SK-N-SH (cell line): ENCODE measurements at regions not wholly inside any gene's neighbourhood (a gene's known extent, or its start where the extent isn't known, plus 50 kb on each side); places are given as distances from the start of the nearest gene placed in this dataset.
A peak's percentile ranks its signal among the peaks of the same experiment; 100 is the strongest.

Experiments used
- CTCF ChIA-PET: fragments of 300-600, 350-600 bp; formaldehyde crosslinking; extraction: SDS; loops from one replicate; lab custom pipeline; 2021; lab: Yijun Ruan, JAX
- POLR2A ChIA-PET: fragments of 350-600 bp; sonication (Branson Sonifier 250); formaldehyde crosslinking; extraction: SDS; loops from one replicate; lab custom pipeline; 2020; ENCODE audit warnings: antibody characterized with exemption, inconsistent platforms; lab: Yijun Ruan, JAX
- DNase-seq: peaks from one replicate; pipeline ENCODE4 v3.0.0; 2012
- H2AFZ ChIP-seq: fragments of 200-600 bp; sonication (generic); 2 replicates; pipeline ENCODE4 v1.8.1; 2016; ENCODE audit warnings: antibody characterized with exemption, mild to moderate bottlenecking, low read depth
- H3F3A ChIP-seq: fragments of 200-600 bp; sonication (generic); replicated peaks from 2 replicates; pipeline ENCODE3; 2016; ENCODE audit warnings: antibody characterized with exemption, mild to moderate bottlenecking; ENCODE audit not compliant: insufficient read depth
- H3K27ac ChIP-seq, 2 experiments: fragments of 200-500 bp in 1 of 2; fragments of 200-600 bp in 1 of 2; sonication (Bioruptor generic) in 1 of 2; sonication (generic), shearing (Covaris generic) in 1 of 2; 2 replicates each; pipeline versions ENCODE4 v1.5.1 to v1.6.1; 2014 to 2016; ENCODE audit warnings: low read depth in 2 of 2, inconsistent platforms in 1 of 2, low read length in 1 of 2, mild to moderate bottlenecking in 1 of 2, mixed read lengths in 1 of 2
- H3K27me3 ChIP-seq: fragments of 200-600 bp; sonication (generic), shearing (Covaris generic); 2 replicates; pipeline ENCODE4 v1.6.1; 2016; ENCODE audit warnings: mixed run types; ENCODE audit not compliant: insufficient read depth
- H3K36me3 ChIP-seq, 2 experiments: fragments of 200-500 bp in 1 of 2; fragments of 200-600 bp in 1 of 2; sonication (Bioruptor generic) in 1 of 2; sonication (generic) in 1 of 2; replicated peaks in 1 of 2; 2 replicates each; pipeline versions ENCODE3 to v1.5.1; 2014 to 2016; ENCODE audit warnings: low read length in 1 of 2, mild to moderate bottlenecking in 1 of 2; ENCODE audit not compliant: insufficient read depth in 2 of 2, control insufficient read depth in 1 of 2
- H3K4me1 ChIP-seq, 2 experiments: fragments of 200-500 bp in 1 of 2; fragments of 200-600 bp in 1 of 2; sonication (Bioruptor generic) in 1 of 2; sonication (generic), shearing (Covaris generic) in 1 of 2; 2 replicates each; pipeline versions ENCODE4 v1.5.1 to v1.6.1; 2014 to 2016; ENCODE audit warnings: low read depth in 1 of 2, low read length in 1 of 2, mixed run types in 1 of 2; ENCODE audit not compliant: insufficient read depth in 2 of 2, control insufficient read depth in 1 of 2
- H3K4me2 ChIP-seq: fragments of 200-600 bp; sonication (generic), shearing (Covaris generic); 2 replicates; pipeline ENCODE4 v1.6.1; 2017; ENCODE audit warnings: mixed run types
- H3K4me3 ChIP-seq, 2 experiments: fragments of 200-500 bp in 1 of 2; fragments of 200-600 bp in 1 of 2; sonication (Bioruptor generic) in 1 of 2; sonication (generic), shearing (Covaris generic) in 1 of 2; 2 replicates each; pipeline versions ENCODE4 v1.5.1 to v1.8.1; 2014 to 2016; ENCODE audit warnings: low read depth in 2 of 2, inconsistent platforms in 1 of 2, low read length in 1 of 2, mild to moderate bottlenecking in 1 of 2, mixed read lengths in 1 of 2, moderate library complexity in 1 of 2
- H3K79me2 ChIP-seq: fragments of 200-600 bp; sonication (generic); 2 replicates; pipeline ENCODE4 v1.8.1; 2017; ENCODE audit warnings: mild to moderate bottlenecking; ENCODE audit not compliant: insufficient read depth
- H3K9ac ChIP-seq: fragments of 200-600 bp; sonication (generic); 2 replicates; pipeline ENCODE4 v1.6.1; 2017; ENCODE audit warnings: mixed run types
- H3K9me2 ChIP-seq: fragments of 200-600 bp; sonication (generic); 2 replicates; pipeline ENCODE4 v1.6.1; 2017; ENCODE audit warnings: mixed run types
- H3K9me3 ChIP-seq: fragments of 200-600 bp; sonication (generic); 2 replicates; pipeline ENCODE4 v1.6.1; 2017; ENCODE audit warnings: mixed run types, mild to moderate bottlenecking, moderate library complexity
- H4K20me1 ChIP-seq: fragments of 200-600 bp; sonication (generic); 2 replicates; pipeline ENCODE4 v1.6.1; 2017; ENCODE audit warnings: mild to moderate bottlenecking, mixed run types; ENCODE audit not compliant: insufficient read depth
- FOSL2 ChIP-seq: IDR thresholded peaks from 2 replicates; pipeline ENCODE4 v1.4.0; 2012; ENCODE audit warnings: low read depth, mild to moderate bottlenecking, moderate library complexity, borderline replicate concordance
- GATA2 ChIP-seq: sonication (generic); formaldehyde crosslinking; IDR thresholded peaks from 2 replicates; pipeline ENCODE4 v1.5.0; 2020; ENCODE audit warnings: mild to moderate bottlenecking, missing genetic modification reagents
- RAD21 ChIP-seq: IDR thresholded peaks from 2 replicates; pipeline ENCODE4 v1.6.1; 2012; ENCODE audit warnings: mild to moderate bottlenecking, low read length
- RXRA ChIP-seq: IDR thresholded peaks from 2 replicates; pipeline ENCODE4 v1.4.0; 2012; ENCODE audit warnings: low read depth, mild to moderate bottlenecking, borderline replicate concordance
- TAF1 ChIP-seq: IDR thresholded peaks from 2 replicates; pipeline ENCODE4 v1.6.1; 2012; ENCODE audit warnings: low read depth, mild to moderate bottlenecking, low read length, moderate library complexity, borderline replicate concordance
- TCF12 ChIP-seq: IDR thresholded peaks from 2 replicates; pipeline ENCODE4 v1.4.0; 2012
- TEAD4 ChIP-seq: IDR thresholded peaks from 2 replicates; pipeline ENCODE4 v1.4.0; 2012; ENCODE audit warnings: mild to moderate bottlenecking, borderline replicate concordance; ENCODE audit not compliant: insufficient read depth
- WGBS: methylation state at CpG from one replicate; pipeline ENCODE4 v1.1.6; 2017; ENCODE audit warnings: low lambda C conversion rate; 5-methylcytosine and 5-hydroxymethylcytosine counted together
- TF ChIP-seq, protein P1 (sequence below): fragments of 200-600 bp; sonication (generic); IDR thresholded peaks from 2 replicates; pipeline ENCODE4 v1.6.1; 2017; ENCODE audit warnings: antibody characterized with exemption, mild to moderate bottlenecking, moderate library complexity
- TF ChIP-seq, protein P2 (sequence below): fragments of 150-350 bp; IDR thresholded peaks from 2 replicates; pipeline ENCODE4 v1.6.1; 2016; ENCODE audit warnings: mild to moderate bottlenecking, low read depth, low read length

DNA sequence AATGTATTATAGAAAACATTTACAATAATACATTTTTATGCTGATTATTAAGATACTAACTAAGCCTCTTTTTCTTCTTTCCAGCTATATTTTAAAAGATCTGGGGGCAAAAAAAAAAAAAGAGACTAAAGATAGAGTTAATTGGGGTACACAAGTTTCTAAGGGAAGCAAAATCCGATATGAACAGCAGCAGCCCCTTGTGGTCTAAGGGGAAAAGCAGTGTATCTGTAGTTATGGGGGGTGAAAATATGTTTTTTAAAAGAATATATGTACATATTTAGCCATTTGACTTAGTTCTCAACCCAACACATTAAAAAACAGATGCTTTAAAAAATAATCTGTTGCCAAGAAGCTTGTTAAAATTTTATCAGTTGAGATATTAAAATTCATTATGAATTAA lies 134.3 kb upstream of the POU5F2 start:
- H3K9me3 ChIP-seq, result no peaks in the 10 kb centered on the region
- no peaks in the 10 kb centered on the region for H4K20me1 ChIP-seq
- ChIA-PET CTCF (interaction anchor here (0.7 to 1.2 kb wide), 4 partner anchors 10 to 72 kb away, joined by 3 to 6 read pairs (median 3); no protein-coding TSS in a partner anchor), POLR2A (no interaction called here)
- no peaks in the 10 kb centered on the region for H3K9me2 ChIP-seq
- no peak overlapping the region for H3K27ac ChIP-seq
- H2AFZ ChIP-seq, result no peak overlapping the region
- peaks cover 0 to 4% of the 10 kb centered on the region in 2 experiments; a peak in 1 of 4 replicates for H3K4me1 ChIP-seq
- H3K27me3 ChIP-seq, result no peaks in the 10 kb centered on the region
- 100% methylated on average over 1 of the region's 1 CpG for WGBS
- peaks cover 0 to 1% of the 10 kb centered on the region in 2 experiments for H3K36me3 ChIP-seq
- no peaks in the 10 kb centered on the region for H3K79me2 ChIP-seq
- TF ChIP-seq TAF1, result no peak
- TF ChIP-seq, protein P1, sequence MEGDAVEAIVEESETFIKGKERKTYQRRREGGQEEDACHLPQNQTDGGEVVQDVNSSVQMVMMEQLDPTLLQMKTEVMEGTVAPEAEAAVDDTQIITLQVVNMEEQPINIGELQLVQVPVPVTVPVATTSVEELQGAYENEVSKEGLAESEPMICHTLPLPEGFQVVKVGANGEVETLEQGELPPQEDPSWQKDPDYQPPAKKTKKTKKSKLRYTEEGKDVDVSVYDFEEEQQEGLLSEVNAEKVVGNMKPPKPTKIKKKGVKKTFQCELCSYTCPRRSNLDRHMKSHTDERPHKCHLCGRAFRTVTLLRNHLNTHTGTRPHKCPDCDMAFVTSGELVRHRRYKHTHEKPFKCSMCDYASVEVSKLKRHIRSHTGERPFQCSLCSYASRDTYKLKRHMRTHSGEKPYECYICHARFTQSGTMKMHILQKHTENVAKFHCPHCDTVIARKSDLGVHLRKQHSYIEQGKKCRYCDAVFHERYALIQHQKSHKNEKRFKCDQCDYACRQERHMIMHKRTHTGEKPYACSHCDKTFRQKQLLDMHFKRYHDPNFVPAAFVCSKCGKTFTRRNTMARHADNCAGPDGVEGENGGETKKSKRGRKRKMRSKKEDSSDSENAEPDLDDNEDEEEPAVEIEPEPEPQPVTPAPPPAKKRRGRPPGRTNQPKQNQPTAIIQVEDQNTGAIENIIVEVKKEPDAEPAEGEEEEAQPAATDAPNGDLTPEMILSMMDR, result peak; percentile 31; the same call in 1 of the 2 replicates
- TF ChIP-seq RAD21, result peak; percentile 13; the same call in 1 of the 2 replicates
- H3F3A ChIP-seq, result no peaks in the 10 kb centered on the region
- H3K9ac ChIP-seq, result no peak overlapping the region
- no peak overlapping the region for H3K4me2 ChIP-seq
- H3K4me3 ChIP-seq, result no peak overlapping the region
- DNase-seq, result no peak

DNA sequence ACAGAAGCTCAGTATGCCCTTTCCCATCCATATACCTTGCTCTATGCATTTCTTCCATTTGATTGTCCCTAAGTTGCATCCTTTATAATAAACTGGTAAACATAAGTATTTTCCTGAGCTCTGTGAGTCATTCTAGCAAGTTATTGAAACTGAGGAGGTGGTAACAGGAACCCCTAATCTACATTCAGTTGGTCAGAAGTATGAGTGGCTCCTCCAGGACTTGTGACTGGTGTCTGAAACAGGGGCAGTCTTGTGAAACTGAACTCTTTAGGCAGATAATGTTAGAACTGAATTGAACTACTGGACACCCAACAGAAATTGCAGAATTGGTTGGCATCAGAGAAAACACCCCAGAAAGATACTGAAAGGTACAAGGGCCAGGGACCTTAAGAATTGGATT lies 133.1 kb upstream of the POU5F2 start:
- Histone ChIP-seq H3K27me3 (no peaks in the 10 kb centered on the region), H3K36me3 (no peaks in the 10 kb centered on the region), H3K9me2 (no peaks in the 10 kb centered on the region), H3F3A (no peaks in the 10 kb centered on the region), H3K79me2 (no peaks in the 10 kb centered on the region), H3K9me3 (no peaks in the 10 kb centered on the region), H2AFZ (no peak overlapping the region), H3K4me1 (peaks cover 0 to 4% of the 10 kb centered on the region in 2 experiments; a peak in 1 of 4 replicates), H4K20me1 (no peaks in the 10 kb centered on the region), H3K4me3 (no peak overlapping the region), H3K9ac (no peak overlapping the region), H3K27ac (no peak overlapping the region), H3K4me2 (no peak overlapping the region)
- no peak for TF ChIP-seq RXRA
- no peak for TF ChIP-seq GATA2 (CRISPR knock-in tag)
- no peak for TF ChIP-seq TCF12
- TF ChIP-seq, protein P2, sequence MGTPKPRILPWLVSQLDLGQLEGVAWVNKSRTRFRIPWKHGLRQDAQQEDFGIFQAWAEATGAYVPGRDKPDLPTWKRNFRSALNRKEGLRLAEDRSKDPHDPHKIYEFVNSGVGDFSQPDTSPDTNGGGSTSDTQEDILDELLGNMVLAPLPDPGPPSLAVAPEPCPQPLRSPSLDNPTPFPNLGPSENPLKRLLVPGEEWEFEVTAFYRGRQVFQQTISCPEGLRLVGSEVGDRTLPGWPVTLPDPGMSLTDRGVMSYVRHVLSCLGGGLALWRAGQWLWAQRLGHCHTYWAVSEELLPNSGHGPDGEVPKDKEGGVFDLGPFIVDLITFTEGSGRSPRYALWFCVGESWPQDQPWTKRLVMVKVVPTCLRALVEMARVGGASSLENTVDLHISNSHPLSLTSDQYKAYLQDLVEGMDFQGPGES, result no peak
- no peak for DNase-seq
- POLR2A ChIA-PET, result no interaction called here
- CTCF ChIA-PET, result interaction anchor here (1.0 to 1.8 kb wide), 2 partner anchors 19 to 73 kb away, joined by 4 read pairs; no protein-coding TSS in a partner anchor

DNA sequence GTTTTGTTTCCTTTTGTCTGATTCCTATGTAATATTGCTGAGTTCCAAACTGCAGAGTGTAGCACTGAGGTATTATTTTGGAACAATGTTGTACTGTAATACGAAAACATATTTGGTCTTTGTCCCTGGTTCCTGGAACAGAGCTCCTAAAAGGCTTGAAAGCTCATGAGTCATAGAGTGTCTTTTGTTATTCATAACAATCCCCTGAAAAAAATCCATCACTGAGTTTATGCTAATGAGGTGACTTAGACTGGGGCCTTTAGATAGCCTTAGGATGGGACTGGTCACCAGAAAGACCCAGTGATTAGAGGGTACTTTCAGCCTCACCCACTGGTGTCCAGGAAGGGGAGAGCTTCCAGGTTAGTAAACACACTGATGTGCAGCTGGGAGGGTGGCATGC lies 132.7 kb upstream of the POU5F2 start:
- 0 out of 2 replicates have a peak overlapping the region, but pooled peaks have one; percentile 17 for H3K4me2 ChIP-seq
- WGBS, result 63% methylated on average over 1 of the region's 1 CpG

More for the DNA sequence above, 132.7 kb upstream of the POU5F2 start:
- no peaks in the 10 kb centered on the region for H3K36me3 ChIP-seq
- H4K20me1 ChIP-seq, result no peaks in the 10 kb centered on the region
- H3K27me3 ChIP-seq, result no peaks in the 10 kb centered on the region
- no peak overlapping the region for H2AFZ ChIP-seq
- H3K9me2 ChIP-seq, result no peaks in the 10 kb centered on the region
- no peak overlapping the region for H3K9ac ChIP-seq
- H3K9me3 ChIP-seq, result no peaks in the 10 kb centered on the region
- H3K79me2 ChIP-seq, result no peaks in the 10 kb centered on the region
- H3K27ac ChIP-seq, result peak overlapping the region in 1 of 2 experiments; percentile 26; a peak in 1 of 4 replicates
- TF ChIP-seq FOSL2 (peak; percentile 31; the same call in 1 of the 2 replicates), TEAD4 (no peak)
- TF ChIP-seq, all 33 proteins: peak for 1
- H3K4me3 ChIP-seq, result no peak overlapping the region
- no peak for DNase-seq
- ChIA-PET POLR2A (no interaction called here), CTCF (interaction anchor here (1.0 to 1.8 kb wide), 3 partner anchors 20 to 73 kb away, joined by 3 to 4 read pairs (median 4); no protein-coding TSS in a partner anchor)
- H3K4me1 ChIP-seq, result peaks cover 0 to 4% of the 10 kb centered on the region in 2 experiments; a peak in 1 of 4 replicates
- no peaks in the 10 kb centered on the region for H3F3A ChIP-seq
